ENCODE measurements at regions not wholly inside any gene's neighbourhood (a gene's known extent, or its start where the extent isn't known, plus 50 kb on each side); places are given as distances from the start of the nearest gene placed in this dataset.

DNA sequence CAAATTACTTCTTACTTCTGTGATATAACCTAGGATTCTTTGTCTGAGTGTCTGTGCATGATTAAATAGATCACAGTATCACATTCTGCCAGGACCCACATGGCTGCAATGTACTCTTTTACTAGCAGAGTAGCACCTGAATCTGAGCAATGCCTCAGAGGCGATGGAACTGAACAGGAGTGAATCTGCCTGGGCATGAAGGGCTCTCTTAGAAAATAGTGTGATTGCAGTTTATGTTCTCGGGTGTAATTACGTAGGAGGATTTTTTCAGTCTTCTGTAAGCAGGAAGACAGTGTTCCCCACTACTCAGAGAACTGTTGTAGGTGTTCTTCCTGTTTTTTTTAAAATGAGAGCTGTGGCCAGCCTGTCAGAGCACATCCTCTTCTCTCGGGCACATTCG lies 802.3 kb downstream of the NLGN4Y start:
- no peak overlapping the region for H3K4me3 ChIP-seq
- Mint-ChIP-seq H3K27ac (no peak overlapping the region), H3K27me3 (ENCODE audit: insufficient read depth, low read depth, poor library complexity) (no peaks in the 10 kb centered on the region), H3K9me3 (no peaks in the 10 kb centered on the region), H3K4me1 (no peaks in the 10 kb centered on the region), H3K4me3 (no peak overlapping the region), H3K36me3 (ENCODE audit: low read depth) (peaks cover 7% of the 10 kb centered on the region; the same call in 2 of the 3 replicates)
- no peak overlapping the region for H3K4me2 ChIP-seq
- no peak for DNase-seq (ENCODE audit: low spot score)
- TF ChIP-seq, protein P1, sequence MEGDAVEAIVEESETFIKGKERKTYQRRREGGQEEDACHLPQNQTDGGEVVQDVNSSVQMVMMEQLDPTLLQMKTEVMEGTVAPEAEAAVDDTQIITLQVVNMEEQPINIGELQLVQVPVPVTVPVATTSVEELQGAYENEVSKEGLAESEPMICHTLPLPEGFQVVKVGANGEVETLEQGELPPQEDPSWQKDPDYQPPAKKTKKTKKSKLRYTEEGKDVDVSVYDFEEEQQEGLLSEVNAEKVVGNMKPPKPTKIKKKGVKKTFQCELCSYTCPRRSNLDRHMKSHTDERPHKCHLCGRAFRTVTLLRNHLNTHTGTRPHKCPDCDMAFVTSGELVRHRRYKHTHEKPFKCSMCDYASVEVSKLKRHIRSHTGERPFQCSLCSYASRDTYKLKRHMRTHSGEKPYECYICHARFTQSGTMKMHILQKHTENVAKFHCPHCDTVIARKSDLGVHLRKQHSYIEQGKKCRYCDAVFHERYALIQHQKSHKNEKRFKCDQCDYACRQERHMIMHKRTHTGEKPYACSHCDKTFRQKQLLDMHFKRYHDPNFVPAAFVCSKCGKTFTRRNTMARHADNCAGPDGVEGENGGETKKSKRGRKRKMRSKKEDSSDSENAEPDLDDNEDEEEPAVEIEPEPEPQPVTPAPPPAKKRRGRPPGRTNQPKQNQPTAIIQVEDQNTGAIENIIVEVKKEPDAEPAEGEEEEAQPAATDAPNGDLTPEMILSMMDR (conservative IDR thresholded peaks at IDR 0.05; ENCODE audit: low read depth in 2 of 2), result no peak
- TF ChIP-seq ZNF331 (CRISPR knock-in tag; IDR thresholded peaks at IDR 0.05; ENCODE audit: low read depth) (no peak), JUNB (IDR thresholded peaks at IDR 0.05; ENCODE audit: unreplicated experiment) (no peak), EZH2phosphoT487 (IDR thresholded peaks at IDR 0.05; ENCODE audit: unreplicated experiment) (no peak), NANOG (IDR thresholded peaks at IDR 0.05; ENCODE audit: borderline replicate concordance) (no peak), STAT1 (IDR thresholded peaks at IDR 0.05; ENCODE audit: unreplicated experiment) (no peak), CREB1 (CRISPR knock-in tag; IDR thresholded peaks at IDR 0.05; ENCODE audit: low read depth) (no peak), ZNF114 (CRISPR knock-in tag; IDR thresholded peaks at IDR 0.05) (no peak), POLR2AphosphoS5 (IDR thresholded peaks at IDR 0.05; ENCODE audit: low read depth) (no peak), EZH2 (IDR thresholded peaks at IDR 0.05; ENCODE audit: low read depth, unreplicated experiment) (no peak)
- TF ChIP-seq, protein P2, sequence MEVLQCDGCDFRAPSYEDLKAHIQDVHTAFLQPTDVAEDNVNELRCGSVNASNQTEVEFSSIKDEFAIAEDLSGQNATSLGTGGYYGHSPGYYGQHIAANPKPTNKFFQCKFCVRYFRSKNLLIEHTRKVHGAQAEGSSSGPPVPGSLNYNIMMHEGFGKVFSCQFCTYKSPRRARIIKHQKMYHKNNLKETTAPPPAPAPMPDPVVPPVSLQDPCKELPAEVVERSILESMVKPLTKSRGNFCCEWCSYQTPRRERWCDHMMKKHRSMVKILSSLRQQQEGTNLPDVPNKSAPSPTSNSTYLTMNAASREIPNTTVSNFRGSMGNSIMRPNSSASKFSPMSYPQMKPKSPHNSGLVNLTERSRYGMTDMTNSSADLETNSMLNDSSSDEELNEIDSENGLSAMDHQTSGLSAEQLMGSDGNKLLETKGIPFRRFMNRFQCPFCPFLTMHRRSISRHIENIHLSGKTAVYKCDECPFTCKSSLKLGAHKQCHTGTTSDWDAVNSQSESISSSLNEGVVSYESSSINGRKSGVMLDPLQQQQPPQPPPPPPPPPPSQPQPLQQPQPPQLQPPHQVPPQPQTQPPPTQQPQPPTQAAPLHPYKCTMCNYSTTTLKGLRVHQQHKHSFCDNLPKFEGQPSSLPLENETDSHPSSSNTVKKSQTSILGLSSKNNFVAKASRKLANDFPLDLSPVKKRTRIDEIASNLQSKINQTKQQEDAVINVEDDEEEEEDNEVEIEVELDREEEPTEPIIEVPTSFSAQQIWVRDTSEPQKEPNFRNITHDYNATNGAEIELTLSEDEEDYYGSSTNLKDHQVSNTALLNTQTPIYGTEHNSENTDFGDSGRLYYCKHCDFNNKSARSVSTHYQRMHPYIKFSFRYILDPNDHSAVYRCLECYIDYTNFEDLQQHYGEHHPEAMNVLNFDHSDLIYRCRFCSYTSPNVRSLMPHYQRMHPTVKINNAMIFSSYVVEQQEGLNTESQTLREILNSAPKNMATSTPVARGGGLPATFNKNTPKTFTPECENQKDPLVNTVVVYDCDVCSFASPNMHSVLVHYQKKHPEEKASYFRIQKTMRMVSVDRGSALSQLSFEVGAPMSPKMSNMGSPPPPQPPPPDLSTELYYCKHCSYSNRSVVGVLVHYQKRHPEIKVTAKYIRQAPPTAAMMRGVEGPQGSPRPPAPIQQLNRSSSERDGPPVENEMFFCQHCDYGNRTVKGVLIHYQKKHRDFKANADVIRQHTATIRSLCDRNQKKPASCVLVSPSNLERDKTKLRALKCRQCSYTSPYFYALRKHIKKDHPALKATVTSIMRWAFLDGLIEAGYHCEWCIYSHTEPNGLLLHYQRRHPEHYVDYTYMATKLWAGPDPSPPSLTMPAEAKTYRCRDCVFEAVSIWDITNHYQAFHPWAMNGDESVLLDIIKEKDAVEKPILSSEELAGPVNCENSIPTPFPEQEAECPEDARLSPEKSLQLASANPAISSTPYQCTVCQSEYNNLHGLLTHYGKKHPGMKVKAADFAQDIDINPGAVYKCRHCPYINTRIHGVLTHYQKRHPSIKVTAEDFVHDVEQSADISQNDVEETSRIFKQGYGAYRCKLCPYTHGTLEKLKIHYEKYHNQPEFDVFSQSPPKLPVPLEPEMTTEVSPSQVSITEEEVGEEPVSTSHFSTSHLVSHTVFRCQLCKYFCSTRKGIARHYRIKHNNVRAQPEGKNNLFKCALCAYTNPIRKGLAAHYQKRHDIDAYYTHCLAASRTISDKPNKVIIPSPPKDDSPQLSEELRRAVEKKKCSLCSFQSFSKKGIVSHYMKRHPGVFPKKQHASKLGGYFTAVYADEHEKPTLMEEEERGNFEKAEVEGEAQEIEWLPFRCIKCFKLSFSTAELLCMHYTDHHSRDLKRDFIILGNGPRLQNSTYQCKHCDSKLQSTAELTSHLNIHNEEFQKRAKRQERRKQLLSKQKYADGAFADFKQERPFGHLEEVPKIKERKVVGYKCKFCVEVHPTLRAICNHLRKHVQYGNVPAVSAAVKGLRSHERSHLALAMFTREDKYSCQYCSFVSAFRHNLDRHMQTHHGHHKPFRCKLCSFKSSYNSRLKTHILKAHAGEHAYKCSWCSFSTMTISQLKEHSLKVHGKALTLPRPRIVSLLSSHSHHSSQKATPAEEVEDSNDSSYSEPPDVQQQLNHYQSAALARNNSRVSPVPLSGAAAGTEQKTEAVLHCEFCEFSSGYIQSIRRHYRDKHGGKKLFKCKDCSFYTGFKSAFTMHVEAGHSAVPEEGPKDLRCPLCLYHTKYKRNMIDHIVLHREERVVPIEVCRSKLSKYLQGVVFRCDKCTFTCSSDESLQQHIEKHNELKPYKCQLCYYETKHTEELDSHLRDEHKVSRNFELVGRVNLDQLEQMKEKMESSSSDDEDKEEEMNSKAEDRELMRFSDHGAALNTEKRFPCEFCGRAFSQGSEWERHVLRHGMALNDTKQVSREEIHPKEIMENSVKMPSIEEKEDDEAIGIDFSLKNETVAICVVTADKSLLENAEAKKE (CRISPR knock-in tag; IDR thresholded peaks at IDR 0.05), result no peak
- TF ChIP-seq, protein P3, sequence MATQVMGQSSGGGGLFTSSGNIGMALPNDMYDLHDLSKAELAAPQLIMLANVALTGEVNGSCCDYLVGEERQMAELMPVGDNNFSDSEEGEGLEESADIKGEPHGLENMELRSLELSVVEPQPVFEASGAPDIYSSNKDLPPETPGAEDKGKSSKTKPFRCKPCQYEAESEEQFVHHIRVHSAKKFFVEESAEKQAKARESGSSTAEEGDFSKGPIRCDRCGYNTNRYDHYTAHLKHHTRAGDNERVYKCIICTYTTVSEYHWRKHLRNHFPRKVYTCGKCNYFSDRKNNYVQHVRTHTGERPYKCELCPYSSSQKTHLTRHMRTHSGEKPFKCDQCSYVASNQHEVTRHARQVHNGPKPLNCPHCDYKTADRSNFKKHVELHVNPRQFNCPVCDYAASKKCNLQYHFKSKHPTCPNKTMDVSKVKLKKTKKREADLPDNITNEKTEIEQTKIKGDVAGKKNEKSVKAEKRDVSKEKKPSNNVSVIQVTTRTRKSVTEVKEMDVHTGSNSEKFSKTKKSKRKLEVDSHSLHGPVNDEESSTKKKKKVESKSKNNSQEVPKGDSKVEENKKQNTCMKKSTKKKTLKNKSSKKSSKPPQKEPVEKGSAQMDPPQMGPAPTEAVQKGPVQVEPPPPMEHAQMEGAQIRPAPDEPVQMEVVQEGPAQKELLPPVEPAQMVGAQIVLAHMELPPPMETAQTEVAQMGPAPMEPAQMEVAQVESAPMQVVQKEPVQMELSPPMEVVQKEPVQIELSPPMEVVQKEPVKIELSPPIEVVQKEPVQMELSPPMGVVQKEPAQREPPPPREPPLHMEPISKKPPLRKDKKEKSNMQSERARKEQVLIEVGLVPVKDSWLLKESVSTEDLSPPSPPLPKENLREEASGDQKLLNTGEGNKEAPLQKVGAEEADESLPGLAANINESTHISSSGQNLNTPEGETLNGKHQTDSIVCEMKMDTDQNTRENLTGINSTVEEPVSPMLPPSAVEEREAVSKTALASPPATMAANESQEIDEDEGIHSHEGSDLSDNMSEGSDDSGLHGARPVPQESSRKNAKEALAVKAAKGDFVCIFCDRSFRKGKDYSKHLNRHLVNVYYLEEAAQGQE (IDR thresholded peaks at IDR 0.05; ENCODE audit: unreplicated experiment), result no peak
- TF ChIP-seq, protein P4, sequence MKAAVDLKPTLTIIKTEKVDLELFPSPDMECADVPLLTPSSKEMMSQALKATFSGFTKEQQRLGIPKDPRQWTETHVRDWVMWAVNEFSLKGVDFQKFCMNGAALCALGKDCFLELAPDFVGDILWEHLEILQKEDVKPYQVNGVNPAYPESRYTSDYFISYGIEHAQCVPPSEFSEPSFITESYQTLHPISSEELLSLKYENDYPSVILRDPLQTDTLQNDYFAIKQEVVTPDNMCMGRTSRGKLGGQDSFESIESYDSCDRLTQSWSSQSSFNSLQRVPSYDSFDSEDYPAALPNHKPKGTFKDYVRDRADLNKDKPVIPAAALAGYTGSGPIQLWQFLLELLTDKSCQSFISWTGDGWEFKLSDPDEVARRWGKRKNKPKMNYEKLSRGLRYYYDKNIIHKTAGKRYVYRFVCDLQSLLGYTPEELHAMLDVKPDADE (IDR thresholded peaks at IDR 0.05), result no peak
- ATAC-seq, result no peak
- no peak overlapping the region; the same call in 1 of the 2 replicates for H2AFZ ChIP-seq
- H3K4me1 ChIP-seq (ENCODE audit: insufficient read depth), result no peaks in the 10 kb centered on the region
- no peaks in the 10 kb centered on the region for H3K79me2 ChIP-seq (replicated peaks; ENCODE audit: insufficient read depth)
- H3K36me3 ChIP-seq (ENCODE audit: insufficient read depth), result no peaks in the 10 kb centered on the region
- no peaks in the 10 kb centered on the region for H3K9me2 ChIP-seq (ENCODE audit: insufficient read depth)
- no peak overlapping the region for H3K27ac ChIP-seq (ENCODE audit: low read depth)
- no peaks in the 10 kb centered on the region for H3F3A ChIP-seq (replicated peaks; ENCODE audit: low read depth)
- H4K20me1 ChIP-seq (replicated peaks; ENCODE audit: insufficient read depth), result no peaks in the 10 kb centered on the region
- no peaks in the 10 kb centered on the region for H3K27me3 ChIP-seq (ENCODE audit: insufficient read depth)
